Activated CD4-positive, alpha-beta T cell treated with anti-CD3 and anti-CD28 coated beads for 36 hours (primary cell): ENCODE measurements at regions not wholly inside any gene's neighbourhood (a gene's known extent, or its start where the extent isn't known, plus 50 kb on each side); places are given as distances from the start of the nearest gene placed in this dataset.

Experiments used
- ATAC-seq: fragments of 200-7000 bp; cut with Tn5 transposase; one replicate; pipeline ENCODE4 v1.10.0; 2021; ENCODE audit warnings: mild to moderate bottlenecking, moderate library complexity
- CTCF ChIA-PET: fragments of 350-600 bp; sonication (Branson Sonifier 250); formaldehyde crosslinking; loops from one replicate; lab custom pipeline; 2021; ENCODE audit warnings: antibody characterized with exemption; lab: Charles Lee
- POLR2A ChIA-PET: fragments of 350-600 bp; sonication (Branson Sonifier 250); formaldehyde crosslinking; loops from one replicate; lab custom pipeline; 2021; ENCODE audit warnings: antibody characterized with exemption, inconsistent platforms; lab: Charles Lee
- DNase-seq: peaks from one replicate; pipeline ENCODE4 v3.0.0-alpha.2; 2020
- H3K27ac Mint-ChIP-seq: one replicate; pipeline ENCODE4 v1.8.0; 2021; ENCODE audit warnings: mixed read lengths
- H3K27me3 Mint-ChIP-seq: one replicate; pipeline ENCODE4 v1.8.0; 2021; ENCODE audit warnings: mixed read lengths
- H3K36me3 Mint-ChIP-seq: one replicate; pipeline ENCODE4 v1.8.0; 2021; ENCODE audit warnings: low read depth, mixed read lengths
- H3K4me1 Mint-ChIP-seq: one replicate; pipeline ENCODE4 v1.8.0; 2021; ENCODE audit warnings: mixed read lengths
- H3K4me3 Mint-ChIP-seq: one replicate; pipeline ENCODE4 v1.8.0; 2021; ENCODE audit warnings: mild to moderate bottlenecking, moderate library complexity, mixed read lengths
- H3K9me3 Mint-ChIP-seq: one replicate; pipeline ENCODE4 v1.8.0; 2021; ENCODE audit warnings: low read depth, mixed read lengths
- intact Hi-C, 2 experiments: fragments of 100-400 bp; cut with DNase I in 1 of 2; cut with micrococcal nuclease in 1 of 2; formaldehyde crosslinking; loops; one replicate each; pipeline versions ENCODE4 v1.14.2 to v1.15.1; 2022 to 2024; cut with DNase I, micrococcal nuclease

GRCh38 chr7:69012149-69012548 is 586.1 kb upstream of the AUTS2 start:
- DNase-seq (no peak), ATAC-seq (no peak)
- H3K9me3 Mint-ChIP-seq: peaks cover 4% of the 10 kb centered on the region
- ChIA-PET POLR2A (no interaction called here), CTCF (no interaction called here)
- H3K36me3 Mint-ChIP-seq: no peaks in the 10 kb centered on the region
- H3K4me1 Mint-ChIP-seq: no peaks in the 10 kb centered on the region
- H3K27ac Mint-ChIP-seq: no peak overlapping the region
- H3K27me3 Mint-ChIP-seq: no peaks in the 10 kb centered on the region
- H3K4me3 Mint-ChIP-seq: no peak overlapping the region
- intact Hi-C loops: no loop called here

GRCh38 chr7:69017208-69017607 is 581.1 kb upstream of the AUTS2 start:
- POLR2A ChIA-PET: no interaction called here
- intact Hi-C loops: no loop called here
- Mint-ChIP-seq H3K27ac (no peak overlapping the region), H3K27me3 (no peaks in the 10 kb centered on the region), H3K4me1 (no peaks in the 10 kb centered on the region), H3K9me3 (peaks cover 16% of the 10 kb centered on the region), H3K36me3 (no peaks in the 10 kb centered on the region), H3K4me3 (no peak overlapping the region)
- CTCF ChIA-PET: no interaction called here
- ATAC-seq (no peak), DNase-seq (no peak)

DNA sequence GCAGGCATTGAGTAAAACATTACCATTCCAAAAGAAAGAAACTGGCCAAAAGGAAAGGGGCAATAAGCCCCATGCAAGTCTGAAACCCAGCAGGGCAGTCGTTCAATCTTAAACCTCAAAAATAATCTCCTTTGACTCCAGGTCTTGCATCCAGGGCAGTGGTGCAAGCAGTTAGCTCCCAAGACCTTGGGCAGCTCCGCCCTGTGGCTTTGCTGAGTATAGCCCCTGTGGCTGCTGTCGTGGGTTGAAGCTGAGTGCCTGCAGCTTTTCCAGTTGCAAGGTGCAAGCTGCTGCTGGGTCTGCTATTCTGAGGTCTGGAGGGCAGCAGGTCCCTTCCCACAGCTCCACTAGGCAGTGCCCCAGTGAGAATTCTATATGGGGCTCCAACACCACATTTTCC is 580.1 kb upstream of the AUTS2 start:
- H3K27ac Mint-ChIP-seq: no peak overlapping the region
- no peak overlapping the region for H3K4me3 Mint-ChIP-seq
- no peaks in the 10 kb centered on the region for H3K27me3 Mint-ChIP-seq
- peaks cover 20% of the 10 kb centered on the region for H3K9me3 Mint-ChIP-seq
- no peaks in the 10 kb centered on the region for H3K4me1 Mint-ChIP-seq
- H3K36me3 Mint-ChIP-seq: no peaks in the 10 kb centered on the region
- no peak for DNase-seq
- POLR2A ChIA-PET: no interaction called here
- intact Hi-C loops: no loop called here
- no peak for ATAC-seq
- CTCF ChIA-PET: no interaction called here

- no peaks in the 10 kb centered on the region for H3K4me1 Mint-ChIP-seq
- no peaks in the 10 kb centered on the region for H3K27me3 Mint-ChIP-seq
- intact Hi-C loops: no loop called here
- no peak for ATAC-seq
- DNase-seq: no peak
- no peak overlapping the region for H3K27ac Mint-ChIP-seq
- no peak overlapping the region for H3K4me3 Mint-ChIP-seq
- ChIA-PET POLR2A (no interaction called here), CTCF (no interaction called here)
- H3K9me3 Mint-ChIP-seq: peaks cover 17% of the 10 kb centered on the region
- H3K36me3 Mint-ChIP-seq: no peaks in the 10 kb centered on the region
Observed at GRCh38 chr7:69019437-69019836, 578.8 kb upstream of the AUTS2 start.

DNA sequence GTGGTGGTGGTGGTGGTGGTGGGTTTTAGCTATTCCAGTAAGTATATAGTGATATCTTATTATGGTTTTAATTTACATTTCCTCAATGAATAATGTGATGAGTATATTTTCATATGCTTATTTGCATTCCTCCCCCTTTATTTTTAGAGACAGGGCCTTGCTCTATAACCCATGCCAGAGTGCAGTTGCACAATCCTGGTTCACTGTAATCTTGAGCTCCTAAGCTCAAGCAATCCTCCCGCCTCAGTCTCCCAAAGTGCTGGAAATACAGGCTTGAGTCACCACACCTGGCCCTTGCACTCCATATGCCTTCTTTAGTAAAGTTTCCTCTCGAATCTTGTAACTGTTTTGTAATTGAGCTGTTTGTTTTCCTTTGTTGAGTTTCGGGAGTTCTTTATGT is 577.7 kb upstream of the AUTS2 start:
- Mint-ChIP-seq H3K9me3 (peaks cover 17% of the 10 kb centered on the region), H3K4me3 (no peak overlapping the region), H3K4me1 (no peaks in the 10 kb centered on the region), H3K27ac (no peak overlapping the region), H3K36me3 (no peaks in the 10 kb centered on the region), H3K27me3 (no peaks in the 10 kb centered on the region)
- CTCF ChIA-PET: no interaction called here
- intact Hi-C loops: no loop called here
- POLR2A ChIA-PET: no interaction called here
- ATAC-seq (no peak), DNase-seq (no peak)

DNA sequence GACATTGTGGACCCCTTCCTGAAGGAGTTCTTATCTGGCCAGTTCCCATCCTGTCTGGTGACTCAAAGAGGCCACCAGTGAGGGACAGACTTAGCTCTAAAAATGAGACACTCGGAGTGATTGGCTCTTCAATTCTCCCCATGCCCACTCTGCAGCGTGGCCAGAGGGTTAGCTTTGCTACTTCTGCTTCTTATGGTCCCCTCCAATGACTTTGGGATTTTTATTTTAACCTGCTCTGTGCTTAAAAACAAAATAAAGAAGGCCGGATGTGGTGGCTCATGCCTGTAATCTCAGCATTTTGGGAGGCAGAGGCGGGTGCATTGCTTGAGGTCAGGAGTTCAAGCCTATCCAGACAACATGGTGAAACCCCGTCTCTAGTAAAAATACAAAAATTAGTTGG is 573.0 kb upstream of the AUTS2 start:
- Mint-ChIP-seq H3K36me3 (no peaks in the 10 kb centered on the region), H3K27ac (no peak overlapping the region), H3K4me3 (no peak overlapping the region), H3K4me1 (no peaks in the 10 kb centered on the region), H3K27me3 (no peaks in the 10 kb centered on the region), H3K9me3 (peaks cover 11% of the 10 kb centered on the region)
- ATAC-seq (no peak), DNase-seq (no peak)
- intact Hi-C loops: no loop called here
- ChIA-PET POLR2A (no interaction called here), CTCF (no interaction called here)

DNA sequence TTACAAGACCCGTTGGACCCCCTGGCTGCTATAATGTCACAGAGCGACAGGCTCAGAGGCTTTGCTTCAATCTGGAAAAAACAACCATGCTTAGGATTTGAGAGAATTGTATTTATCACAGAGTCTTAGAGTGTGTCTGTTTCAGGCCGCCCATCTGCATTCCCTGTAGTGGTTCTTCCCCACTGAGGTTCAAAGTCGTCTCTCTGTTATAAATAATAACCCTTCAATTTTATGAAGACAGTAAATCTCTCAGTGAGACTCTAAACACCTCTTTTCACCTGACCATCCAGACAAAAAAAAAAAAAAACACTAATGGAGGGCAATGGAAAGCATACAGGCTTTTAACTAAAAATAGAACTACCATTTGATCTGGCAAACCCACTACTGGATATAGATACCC is 565.4 kb upstream of the AUTS2 start:
- no peaks in the 10 kb centered on the region for H3K27me3 Mint-ChIP-seq

DNA sequence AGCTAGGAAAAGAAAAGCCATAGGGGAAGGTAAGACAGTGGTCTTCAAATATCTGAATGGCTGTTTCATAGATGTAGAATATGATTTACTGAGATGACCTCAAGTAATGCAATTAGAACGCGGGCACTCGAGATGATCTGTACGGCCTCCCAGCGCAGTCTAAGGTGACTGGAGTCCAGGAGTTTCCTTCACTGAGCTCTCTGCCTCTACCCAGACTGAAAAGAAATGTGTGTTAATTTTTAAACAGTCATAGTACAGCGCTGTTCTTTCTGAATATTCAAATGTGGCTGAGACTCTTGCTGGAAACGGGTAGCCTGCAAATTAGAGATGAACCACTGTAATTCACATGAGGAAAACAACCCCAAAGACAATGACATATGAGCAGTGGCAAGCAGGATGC is 562.4 kb upstream of the AUTS2 start:
- no peak overlapping the region for H3K4me3 Mint-ChIP-seq
- CTCF ChIA-PET: no interaction called here

More for the DNA sequence above, 565.4 kb upstream of the AUTS2 start:
- ATAC-seq: no peak
- intact Hi-C loops: no loop called here
- POLR2A ChIA-PET: no interaction called here
- DNase-seq: no peak
- no peak overlapping the region for H3K4me3 Mint-ChIP-seq
- no peak overlapping the region for H3K27ac Mint-ChIP-seq
- no peaks in the 10 kb centered on the region for H3K36me3 Mint-ChIP-seq
- no peaks in the 10 kb centered on the region for H3K4me1 Mint-ChIP-seq
- H3K9me3 Mint-ChIP-seq: peaks cover 3% of the 10 kb centered on the region
- CTCF ChIA-PET: no interaction called here

GRCh38 chr7:69036301-69036700 is 562.0 kb upstream of the AUTS2 start:
- ChIA-PET POLR2A (no interaction called here), CTCF (interaction anchor here (1.3 kb wide), 1 partner anchor 12 kb away, joined by 3 read pairs; no protein-coding TSS in a partner anchor)
- no peak for DNase-seq
- intact Hi-C loops: no loop called here
- H3K4me3 Mint-ChIP-seq: no peak overlapping the region
- H3K4me1 Mint-ChIP-seq: no peaks in the 10 kb centered on the region
- H3K36me3 Mint-ChIP-seq: no peaks in the 10 kb centered on the region
- ATAC-seq: no peak
- H3K9me3 Mint-ChIP-seq: peaks cover 3% of the 10 kb centered on the region
- H3K27ac Mint-ChIP-seq: no peak overlapping the region
- H3K27me3 Mint-ChIP-seq: no peaks in the 10 kb centered on the region

More for the DNA sequence above, 562.4 kb upstream of the AUTS2 start:
- no peak for DNase-seq
- intact Hi-C loops: no loop called here
- no peak for ATAC-seq
- no peaks in the 10 kb centered on the region for H3K36me3 Mint-ChIP-seq
- no peak overlapping the region for H3K27ac Mint-ChIP-seq
- H3K9me3 Mint-ChIP-seq: peaks cover 3% of the 10 kb centered on the region
- POLR2A ChIA-PET: no interaction called here
- no peaks in the 10 kb centered on the region for H3K27me3 Mint-ChIP-seq
- no peaks in the 10 kb centered on the region for H3K4me1 Mint-ChIP-seq

DNA sequence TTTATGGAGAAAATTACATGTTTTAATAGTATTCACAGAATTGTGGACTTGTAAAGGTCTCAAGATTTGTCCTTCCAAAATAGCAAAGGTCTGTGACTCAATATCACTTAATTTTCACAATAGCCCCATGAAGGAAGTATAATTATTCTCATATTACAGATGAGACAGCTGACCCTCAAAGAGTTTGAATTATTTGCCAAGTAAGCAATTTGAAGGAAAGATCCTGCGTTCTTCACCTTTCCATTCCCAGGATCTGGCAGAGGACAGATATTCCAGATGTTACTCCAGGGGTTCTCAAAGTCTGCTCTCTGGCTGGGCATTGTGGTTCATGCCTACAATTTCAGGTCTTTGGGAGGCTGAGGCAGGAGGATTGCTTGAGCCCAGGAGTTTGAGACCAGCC is 559.4 kb upstream of the AUTS2 start:
- CTCF ChIA-PET: no interaction called here
- POLR2A ChIA-PET: no interaction called here
- Mint-ChIP-seq H3K27me3 (no peaks in the 10 kb centered on the region), H3K9me3 (peaks cover 14% of the 10 kb centered on the region), H3K4me1 (no peaks in the 10 kb centered on the region), H3K4me3 (no peak overlapping the region), H3K36me3 (no peaks in the 10 kb centered on the region), H3K27ac (no peak overlapping the region)
- intact Hi-C loops: no loop called here
- DNase-seq (no peak), ATAC-seq (no peak)

GRCh38 chr7:69042138-69042537 is 556.1 kb upstream of the AUTS2 start:
- intact Hi-C loops: no loop called here
- Mint-ChIP-seq H3K9me3 (peaks cover 21% of the 10 kb centered on the region), H3K27me3 (no peaks in the 10 kb centered on the region), H3K36me3 (no peaks in the 10 kb centered on the region), H3K4me3 (no peak overlapping the region), H3K27ac (no peak overlapping the region), H3K4me1 (no peaks in the 10 kb centered on the region)
- ChIA-PET POLR2A (no interaction called here), CTCF (no interaction called here)
- DNase-seq (no peak), ATAC-seq (no peak)

- no peaks in the 10 kb centered on the region for H3K27me3 Mint-ChIP-seq
- H3K27ac Mint-ChIP-seq: no peak overlapping the region
- H3K9me3 Mint-ChIP-seq: peaks cover 21% of the 10 kb centered on the region
- ATAC-seq: no peak
- no peaks in the 10 kb centered on the region for H3K36me3 Mint-ChIP-seq
- DNase-seq: no peak
- POLR2A ChIA-PET: interaction anchor here (0.6 kb wide), 1 partner anchor 149 kb away, joined by 9 read pairs; no protein-coding TSS in a partner anchor
- no peak overlapping the region for H3K4me3 Mint-ChIP-seq
- intact Hi-C loops: no loop called here
- no peaks in the 10 kb centered on the region for H3K4me1 Mint-ChIP-seq
- CTCF ChIA-PET: no interaction called here
Observed at GRCh38 chr7:69047151-69047754, 551.0 kb upstream of the AUTS2 start.
